GM20431 (cell line): ENCODE measurements at regions not wholly inside any gene's neighbourhood (a gene's known extent, or its start where the extent isn't known, plus 50 kb on each side); places are given as distances from the start of the nearest gene placed in this dataset.

Experiments
- in situ Hi-C: fragments of 300-500 bp; cut with MseI, MboI; formaldehyde crosslinking; loops from one replicate; pipeline ENCODE4 v1.15.0; 2020; ENCODE audit warnings: low sequenced_read_pairs; ENCODE audit not compliant: unreplicated experiment

DNA sequence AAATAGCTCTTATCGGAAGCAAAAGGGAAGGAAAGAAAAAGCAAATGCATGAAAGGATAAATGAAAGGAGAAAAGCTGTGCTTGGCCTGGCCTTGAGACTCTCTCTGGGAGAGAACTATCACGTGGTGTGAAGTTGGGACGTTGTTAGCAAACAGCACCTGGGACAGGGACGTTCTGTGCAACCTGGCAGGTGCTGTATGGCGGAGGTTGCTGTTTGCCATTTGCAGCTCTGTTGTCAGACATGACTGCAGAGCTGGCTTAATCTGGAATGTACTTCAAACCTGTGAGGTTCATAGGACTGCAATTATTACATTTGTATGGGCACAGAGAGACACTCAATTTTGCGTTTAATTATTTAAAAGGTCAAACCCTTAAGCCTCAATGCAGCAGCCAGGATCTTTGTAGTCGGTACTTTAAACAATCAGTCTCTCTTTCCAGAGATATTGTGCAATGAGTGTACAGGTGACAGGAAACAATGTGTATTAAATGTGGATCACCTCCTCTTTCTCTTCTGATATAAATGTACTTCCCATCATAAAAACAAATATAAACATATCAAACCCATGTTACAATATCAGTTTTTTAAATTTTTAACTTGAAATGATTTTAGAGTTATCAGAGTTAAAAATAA lies 800.5 kb upstream of the KCND2 start:
- in situ Hi-C loops, result no loop called here

DNA sequence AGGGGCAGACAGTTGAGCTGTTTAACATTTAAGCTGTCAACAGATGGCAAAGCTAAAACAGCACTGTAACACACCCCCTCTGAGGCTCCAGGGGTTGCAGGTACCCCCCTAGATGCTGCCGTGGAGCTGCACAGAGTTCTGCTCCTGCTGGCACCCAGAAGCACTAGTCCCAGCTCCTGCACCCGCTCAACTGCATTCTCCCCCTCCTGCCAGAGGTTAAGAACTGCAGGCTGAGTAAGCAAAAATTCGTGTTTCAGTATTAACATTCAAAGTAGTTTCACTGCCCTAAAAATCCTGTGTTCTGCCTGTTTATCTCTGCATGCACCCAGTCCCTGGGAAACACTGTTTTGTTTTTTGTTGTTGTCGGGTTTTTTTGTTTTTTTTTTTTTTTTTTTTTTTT lies 790.8 kb upstream of the KCND2 start:
- in situ Hi-C loops, result no loop called here

DNA sequence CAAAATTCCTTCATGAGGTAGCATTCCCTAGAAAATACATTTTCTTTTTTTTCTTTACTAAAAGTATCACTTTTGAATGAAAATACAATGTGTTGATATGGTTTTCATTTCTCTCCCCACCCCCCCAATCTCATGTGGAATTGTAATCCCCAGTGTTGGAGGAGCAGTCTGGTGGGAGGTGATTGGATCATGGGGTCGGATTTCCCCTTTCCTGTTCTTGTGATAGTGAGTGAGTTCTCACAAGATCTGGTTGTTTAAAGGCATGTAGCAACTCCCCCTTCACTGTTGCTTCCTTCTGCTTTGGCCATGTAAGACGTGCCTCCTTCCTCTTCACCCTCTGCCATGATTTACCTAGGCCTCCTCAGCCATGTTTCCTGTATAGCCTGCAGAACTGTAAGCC lies 790.3 kb upstream of the KCND2 start:
- in situ Hi-C loops, result no loop called here

DNA sequence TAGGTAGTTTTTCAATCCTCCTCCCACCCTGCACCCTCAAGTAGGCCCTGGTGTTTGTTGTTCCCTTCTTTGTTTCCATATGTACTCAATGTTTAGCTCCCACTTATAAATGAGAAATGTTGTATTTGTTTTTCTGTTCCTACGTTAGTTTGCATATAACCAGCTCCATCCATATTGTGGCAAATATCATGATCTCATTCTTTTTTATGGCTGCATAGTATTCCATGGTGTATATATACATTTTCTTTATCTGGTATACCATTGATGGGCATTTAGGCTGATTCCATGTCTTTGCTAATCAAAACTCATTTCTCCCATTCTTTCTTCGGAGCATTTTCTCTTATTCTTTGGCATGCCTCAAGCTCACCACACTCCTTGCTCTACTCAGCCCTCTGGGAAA lies 789.6 kb upstream of the KCND2 start:
- in situ Hi-C loops, result no loop called here

DNA sequence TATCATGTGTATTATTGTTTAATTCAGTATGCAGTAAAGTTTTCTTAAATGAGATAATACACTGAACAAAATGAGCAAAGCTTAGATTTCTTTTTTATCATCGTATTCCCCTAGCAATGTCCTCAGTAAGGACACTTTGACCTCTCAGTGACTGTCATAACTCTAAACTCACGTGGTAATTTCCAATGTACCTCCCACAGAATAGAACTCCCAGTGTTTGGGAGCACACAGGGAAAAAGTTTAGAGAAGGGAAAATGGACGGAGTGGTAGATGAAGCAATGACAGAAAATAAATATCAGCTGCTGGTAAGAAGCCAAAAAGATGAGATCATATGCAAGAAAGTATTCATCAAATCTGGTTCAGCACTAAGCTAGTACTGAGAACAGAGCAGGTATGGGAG lies 758.6 kb upstream of the KCND2 start:
- in situ Hi-C loops, result no loop called here

DNA sequence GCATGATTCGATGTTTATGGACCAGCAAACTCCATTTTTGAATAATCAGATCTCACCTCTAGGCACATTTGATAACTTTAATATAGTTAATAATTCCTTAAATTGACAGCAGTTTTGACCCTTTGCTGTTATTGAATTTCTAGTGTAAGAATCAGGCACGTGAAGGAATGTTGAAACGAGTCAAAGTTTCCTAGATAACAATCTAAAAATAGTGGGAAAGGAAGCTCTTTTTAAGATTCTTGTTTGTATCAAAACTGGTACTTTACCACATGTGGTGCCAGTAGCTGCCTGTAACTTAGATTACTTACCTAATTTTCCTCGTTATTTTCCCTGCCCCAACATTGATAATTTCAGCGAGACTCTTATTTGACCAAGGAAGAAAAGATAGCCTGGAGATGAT lies 757.8 kb upstream of the KCND2 start:
- in situ Hi-C loops, result no loop called here

DNA sequence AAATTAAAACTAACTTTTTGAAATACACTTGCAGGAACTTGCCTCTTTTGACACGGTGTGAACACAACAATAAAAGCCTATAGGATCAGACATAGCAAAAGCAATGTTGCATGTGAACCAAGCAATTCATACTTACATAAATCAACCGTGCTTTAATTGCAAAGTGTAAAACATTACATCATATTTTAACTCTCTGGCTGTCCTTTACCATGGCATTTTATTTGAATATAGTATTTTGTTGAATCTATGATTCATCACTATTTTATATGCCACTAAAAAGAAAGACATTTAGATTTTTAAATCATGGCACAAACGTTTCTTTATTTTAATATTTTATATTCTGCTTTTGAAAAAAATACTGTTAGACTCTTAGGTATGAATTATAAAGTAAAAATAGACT lies 757.0 kb upstream of the KCND2 start:
- in situ Hi-C loops, result no loop called here

DNA sequence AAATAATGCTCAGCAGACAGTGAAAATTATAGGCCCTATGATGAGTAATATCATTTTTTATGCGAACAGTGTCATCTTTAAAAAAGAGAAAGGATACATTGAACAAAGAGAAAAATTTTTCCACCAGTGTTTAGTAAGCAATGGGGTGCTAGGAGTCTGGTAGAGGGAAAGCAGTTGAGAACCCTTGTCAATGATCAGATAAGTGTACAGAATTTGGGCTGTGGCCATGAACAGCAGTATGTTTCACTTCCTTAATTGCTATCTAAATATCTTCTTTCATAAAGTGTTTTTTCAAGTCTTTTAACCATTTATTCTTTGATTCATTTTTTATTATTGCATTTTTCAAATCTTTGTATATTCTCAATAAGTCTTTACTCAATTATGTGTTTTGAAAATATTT lies 750.7 kb upstream of the KCND2 start:
- in situ Hi-C loops, result no loop called here

DNA sequence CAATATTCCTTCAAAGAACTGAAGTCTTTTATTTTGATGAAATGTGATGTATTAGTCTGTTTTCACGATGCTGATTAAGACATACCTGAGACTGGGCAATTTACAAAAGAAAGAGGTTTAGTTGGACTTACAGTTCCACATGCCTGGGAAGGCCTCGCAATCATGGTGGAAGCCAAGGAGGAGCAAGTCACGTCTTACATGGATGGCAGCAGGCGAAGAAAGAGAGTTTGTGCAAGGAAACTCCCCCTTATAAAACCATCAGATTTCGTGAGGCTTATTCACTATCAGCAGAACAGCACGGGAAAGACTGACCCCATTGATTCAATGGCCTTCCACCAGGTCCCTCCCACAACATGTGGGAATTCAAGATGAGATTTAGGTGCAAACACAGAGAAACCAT lies 750.3 kb upstream of the KCND2 start:
- in situ Hi-C loops, result no loop called here

DNA sequence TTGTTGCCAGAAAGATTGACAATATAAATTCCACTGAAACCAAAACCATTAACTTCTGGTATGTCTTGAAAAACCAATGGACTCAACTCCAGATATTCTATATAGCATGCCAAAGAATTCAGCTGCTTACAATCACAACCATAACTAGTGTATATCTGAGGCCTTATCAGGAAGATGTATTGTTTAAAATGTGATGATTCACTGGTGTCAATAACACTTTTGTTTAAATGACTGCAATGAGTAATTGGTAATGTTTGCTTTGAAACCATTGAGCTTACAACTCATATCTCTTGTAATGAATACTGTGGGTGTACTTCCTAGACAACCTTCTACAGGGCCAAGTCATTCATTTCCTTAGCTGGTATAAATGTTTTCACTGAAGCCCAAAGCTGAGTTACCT lies 727.9 kb upstream of the KCND2 start:
- in situ Hi-C loops, result no loop called here

DNA sequence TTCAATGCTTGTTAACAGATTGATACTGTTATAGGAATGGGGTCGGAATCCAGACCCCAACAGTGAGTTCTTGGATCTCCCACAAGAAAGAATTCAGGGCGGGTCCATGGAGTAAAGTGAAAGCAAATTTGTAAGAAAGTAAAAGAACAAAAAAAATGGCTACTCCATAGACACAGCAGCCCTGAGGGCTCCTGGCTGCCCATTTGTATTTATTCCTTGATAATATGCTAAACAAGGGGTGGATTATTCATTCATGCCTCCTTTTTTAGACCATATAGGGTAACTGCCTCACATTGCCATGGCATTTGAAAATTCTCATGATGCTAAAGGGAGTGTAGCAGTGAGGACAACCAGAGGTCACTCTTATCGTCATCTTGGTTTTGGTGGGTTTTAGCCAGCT lies 717.2 kb upstream of the KCND2 start:
- in situ Hi-C loops, result no loop called here

DNA sequence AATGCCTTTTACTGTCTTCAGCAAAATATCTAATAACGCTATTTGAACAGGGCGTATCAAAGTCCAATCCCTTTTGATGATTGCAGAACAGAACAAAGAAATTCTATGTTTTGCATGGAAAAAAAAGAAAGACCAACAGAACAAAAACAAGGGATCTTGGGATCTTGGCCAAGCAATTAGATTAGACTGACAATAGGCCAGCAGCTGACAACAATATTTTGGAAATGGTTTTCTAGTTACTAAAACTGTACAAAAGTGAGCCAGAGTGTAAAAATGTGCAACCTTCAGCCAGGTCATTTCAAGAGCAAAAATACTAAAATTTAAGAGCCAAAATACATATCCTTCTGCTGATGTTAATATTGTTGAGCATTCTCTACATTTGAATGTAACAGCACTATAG lies 716.5 kb upstream of the KCND2 start:
- in situ Hi-C loops, result no loop called here

DNA sequence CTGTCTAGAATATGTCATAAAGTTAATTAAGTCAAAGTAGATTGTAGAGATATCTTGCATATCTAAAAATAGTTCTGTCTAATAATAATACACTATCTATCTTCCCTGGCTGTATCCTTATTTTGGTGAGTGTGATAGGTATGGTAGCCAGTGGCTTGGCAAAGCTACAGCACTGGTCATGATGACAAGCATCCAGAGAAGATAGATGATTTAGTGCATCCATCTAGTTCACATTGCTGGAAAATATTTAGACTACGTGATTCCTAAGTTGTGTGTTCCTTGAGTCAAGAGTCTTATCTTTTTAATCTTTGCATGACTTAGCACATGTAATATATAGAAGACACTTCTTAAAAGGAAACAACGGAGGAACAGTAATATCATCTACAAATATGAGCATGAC lies 711.2 kb upstream of the KCND2 start:
- in situ Hi-C loops, result no loop called here

DNA sequence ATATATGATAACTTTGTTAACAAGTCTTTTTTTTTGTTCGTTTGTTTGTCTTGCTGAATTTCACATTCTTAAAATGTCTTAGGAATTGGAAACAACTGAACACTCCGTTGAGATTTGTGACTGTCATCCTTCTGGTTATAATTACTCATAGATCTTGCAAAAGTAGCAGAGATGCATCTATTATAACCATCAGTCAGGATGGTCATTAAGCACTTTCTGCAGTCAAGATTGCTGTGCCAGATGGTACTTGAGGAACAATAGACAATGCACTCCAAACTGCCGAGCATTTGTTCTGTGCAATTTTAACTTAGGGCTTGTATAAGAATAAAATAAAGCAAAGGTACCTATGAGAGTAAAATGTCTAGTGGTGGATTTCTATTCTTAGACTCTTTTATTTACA lies 710.1 kb upstream of the KCND2 start:
- in situ Hi-C loops, result no loop called here

DNA sequence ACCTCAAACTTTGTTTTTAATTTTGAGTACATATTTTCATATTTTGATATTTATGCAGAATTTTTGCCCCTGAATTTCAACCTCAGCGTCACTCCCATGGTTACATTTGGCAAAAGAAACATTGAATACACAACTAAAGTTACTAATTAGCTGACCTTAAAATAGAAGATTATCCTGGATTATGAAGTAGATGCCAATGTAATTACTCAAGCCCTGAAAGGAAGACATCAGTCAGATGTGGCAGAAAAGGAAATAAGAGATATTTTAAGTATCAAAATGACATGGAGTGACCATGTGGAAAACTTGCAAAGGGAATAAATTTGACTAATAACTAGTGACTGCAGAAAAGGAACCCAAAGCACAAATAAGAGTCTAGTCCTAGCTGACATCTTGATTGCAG lies 701.3 kb upstream of the KCND2 start:
- in situ Hi-C loops, result no loop called here

DNA sequence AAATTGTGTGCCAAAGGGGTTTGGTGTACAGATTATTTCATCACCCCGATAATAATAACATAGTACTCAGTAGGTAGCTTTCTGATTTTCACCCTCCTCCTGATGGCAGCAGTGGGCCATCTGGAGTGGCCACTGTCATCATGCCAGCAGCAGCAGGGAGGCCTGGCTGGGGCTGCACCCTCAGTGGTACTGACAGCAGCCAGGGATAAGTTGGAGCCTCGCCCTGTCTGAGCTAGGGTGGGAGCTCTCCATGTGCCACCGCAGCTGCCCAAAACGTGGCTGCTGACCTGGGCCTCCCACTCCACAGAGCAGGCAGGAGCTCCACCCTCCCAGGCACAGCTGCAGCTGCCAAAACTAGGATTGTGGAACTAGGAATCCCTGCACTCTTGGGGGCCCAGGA lies 700.8 kb upstream of the KCND2 start:
- in situ Hi-C loops, result no loop called here

DNA sequence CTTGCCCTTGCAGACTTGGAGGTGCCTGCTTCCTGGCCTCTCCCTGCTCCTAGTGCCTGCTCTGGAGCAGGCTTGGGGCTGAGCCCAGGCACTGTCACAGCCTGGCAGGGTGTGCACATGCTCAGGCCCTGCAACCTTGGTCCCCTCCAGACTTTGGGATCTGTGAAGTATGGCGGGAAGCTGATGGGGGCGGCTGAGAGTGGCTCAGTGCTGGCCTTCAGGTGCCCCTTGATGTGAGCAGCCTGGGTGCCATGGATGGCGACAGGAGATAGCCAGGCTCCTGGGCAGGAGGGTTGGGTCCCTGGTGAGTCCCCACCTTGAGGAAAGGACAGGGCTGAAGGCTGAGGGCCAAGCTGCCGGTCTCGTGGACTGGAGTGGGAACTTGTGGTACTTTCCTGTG lies 700.4 kb upstream of the KCND2 start:
- in situ Hi-C loops, result no loop called here

DNA sequence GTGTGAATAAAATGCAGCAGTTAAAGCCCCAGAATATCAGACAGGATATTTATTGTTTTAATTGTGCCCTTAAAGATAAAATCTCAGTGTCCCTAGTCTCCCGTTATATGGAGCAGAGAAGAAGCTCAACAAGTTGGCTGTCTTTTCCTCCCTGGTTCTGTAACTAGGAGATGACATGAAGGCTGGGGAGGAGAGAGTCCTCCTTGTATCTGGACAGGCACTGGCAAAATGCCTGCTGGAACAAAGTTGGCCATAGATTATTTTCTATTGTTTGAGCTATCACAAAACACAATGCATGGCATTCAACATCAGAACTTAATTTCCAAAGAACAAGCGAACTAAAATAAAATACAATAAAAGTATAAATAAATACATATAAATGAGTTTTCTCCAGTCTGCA lies 694.9 kb upstream of the KCND2 start:
- in situ Hi-C loops, result no loop called here

DNA sequence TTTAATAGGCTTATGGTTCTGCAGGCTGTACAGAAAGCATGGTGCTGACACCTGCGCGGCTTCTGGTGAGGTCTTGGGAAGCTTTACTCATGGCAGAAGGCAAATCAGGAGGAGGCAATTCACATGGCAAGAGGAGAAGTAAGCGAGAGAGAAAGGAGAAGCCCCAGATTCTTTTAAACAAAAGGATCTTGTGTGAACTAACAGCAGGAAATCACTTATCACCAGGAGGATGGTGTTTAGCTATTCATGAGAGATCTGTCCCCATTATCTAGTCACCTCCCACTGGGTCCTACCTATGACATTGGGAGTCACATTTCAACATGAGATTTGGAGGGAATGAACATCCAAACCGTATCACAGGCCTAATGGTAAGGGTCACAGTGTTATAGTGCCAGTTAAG lies 678.0 kb upstream of the KCND2 start:
- in situ Hi-C loops, result no loop called here

DNA sequence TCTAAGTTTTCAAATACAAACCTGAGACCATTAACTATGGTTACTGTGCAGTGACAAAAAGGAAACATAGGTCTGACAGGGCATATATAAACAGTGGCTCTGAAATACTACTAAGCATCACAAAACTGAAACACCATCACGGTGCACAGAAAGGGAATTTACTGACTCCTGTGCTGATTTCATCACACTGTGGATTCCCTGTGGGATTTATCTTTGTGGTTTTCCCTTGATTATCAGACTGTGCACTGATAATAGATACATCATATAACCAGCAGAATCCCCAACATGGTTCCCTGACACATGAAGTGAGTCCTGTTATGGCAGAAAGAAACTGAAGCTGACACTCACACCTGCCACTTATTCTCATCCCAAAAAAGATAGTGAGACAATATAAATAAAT lies 676.3 kb upstream of the KCND2 start:
- in situ Hi-C loops, result no loop called here

DNA sequence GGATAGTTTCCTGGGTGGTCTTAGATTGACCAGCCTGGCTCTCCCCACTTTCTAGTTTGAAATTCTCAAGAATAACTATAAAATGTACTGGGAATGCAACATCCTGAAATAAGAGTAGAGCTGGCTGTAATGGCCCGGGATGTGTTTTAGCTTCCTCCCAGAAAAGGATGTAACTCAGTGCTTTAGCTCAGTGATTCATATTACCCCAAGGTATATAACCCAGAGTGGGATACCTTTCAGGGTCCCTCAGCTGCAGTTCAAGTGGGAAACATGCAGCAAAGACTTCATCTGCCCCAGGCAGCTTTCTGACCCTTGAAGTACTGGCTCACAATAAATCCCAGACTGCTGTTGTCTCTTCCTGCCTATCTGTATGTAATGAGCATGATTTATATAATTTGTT lies 666.7 kb upstream of the KCND2 start:
- in situ Hi-C loops, result no loop called here

DNA sequence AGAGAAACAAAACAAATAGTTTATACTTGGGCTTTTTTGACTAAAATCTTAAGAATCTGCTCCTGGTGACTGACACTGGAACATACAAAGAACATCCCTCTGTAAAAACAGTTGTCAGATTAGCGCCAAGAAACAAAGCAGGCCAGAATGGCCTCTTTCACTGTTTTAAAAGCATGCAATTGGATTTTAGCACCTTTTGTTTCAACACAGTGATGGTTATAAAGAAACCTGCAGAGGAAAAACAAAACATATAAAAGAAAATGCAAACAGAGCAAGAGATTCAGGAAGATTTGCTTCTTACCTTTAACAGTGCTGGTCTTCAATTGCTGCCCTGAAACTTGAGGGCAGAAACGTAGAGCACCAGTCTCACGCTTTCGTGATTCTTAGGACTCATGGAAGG lies 652.2 kb upstream of the KCND2 start:
- in situ Hi-C loops, result no loop called here

DNA sequence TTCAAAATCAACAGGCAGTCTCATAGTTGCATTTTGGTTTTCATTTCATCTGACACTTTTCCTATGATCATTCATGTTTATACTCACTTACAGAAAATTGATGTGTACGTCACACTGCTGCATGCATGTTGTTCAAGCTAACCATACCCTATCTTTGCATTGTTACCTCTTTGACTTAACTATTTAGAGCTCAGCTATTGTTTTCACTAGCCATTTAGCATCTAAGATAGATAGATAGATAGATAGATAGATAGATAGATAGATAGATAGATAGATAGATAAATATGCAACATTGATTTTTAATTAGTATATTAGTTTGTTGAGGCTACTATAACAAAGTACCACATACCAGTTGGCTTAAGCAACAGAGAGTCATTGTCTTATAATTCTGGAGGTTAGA lies 649.5 kb upstream of the KCND2 start:
- in situ Hi-C loops, result no loop called here
